ENCODE measurements at regions not wholly inside any gene's neighbourhood (a gene's known extent, or its start where the extent isn't known, plus 50 kb on each side); places are given as distances from the start of the nearest gene placed in this dataset.

DNA sequence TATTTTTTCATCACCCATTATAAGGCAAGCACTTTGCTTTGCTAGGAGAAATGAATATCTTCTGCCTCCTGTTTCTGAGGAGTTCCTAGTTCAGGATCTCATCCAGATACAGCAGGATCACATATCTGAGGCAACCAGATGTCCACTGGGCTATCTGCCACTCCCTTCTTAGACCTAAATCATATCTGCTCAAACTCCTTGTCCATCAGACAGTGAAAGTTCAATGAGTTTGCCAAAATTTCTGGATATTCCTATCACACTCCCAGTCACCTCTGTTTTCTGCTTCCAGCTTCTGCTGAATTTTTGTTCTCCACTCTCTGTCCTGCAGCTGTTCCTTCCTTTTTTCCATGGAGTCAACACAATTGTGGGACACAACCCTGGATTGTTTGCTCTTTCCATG, 54.2 kb upstream of the BASP1 start:
- TF ChIP-seq, protein P1, sequence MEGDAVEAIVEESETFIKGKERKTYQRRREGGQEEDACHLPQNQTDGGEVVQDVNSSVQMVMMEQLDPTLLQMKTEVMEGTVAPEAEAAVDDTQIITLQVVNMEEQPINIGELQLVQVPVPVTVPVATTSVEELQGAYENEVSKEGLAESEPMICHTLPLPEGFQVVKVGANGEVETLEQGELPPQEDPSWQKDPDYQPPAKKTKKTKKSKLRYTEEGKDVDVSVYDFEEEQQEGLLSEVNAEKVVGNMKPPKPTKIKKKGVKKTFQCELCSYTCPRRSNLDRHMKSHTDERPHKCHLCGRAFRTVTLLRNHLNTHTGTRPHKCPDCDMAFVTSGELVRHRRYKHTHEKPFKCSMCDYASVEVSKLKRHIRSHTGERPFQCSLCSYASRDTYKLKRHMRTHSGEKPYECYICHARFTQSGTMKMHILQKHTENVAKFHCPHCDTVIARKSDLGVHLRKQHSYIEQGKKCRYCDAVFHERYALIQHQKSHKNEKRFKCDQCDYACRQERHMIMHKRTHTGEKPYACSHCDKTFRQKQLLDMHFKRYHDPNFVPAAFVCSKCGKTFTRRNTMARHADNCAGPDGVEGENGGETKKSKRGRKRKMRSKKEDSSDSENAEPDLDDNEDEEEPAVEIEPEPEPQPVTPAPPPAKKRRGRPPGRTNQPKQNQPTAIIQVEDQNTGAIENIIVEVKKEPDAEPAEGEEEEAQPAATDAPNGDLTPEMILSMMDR (conservative IDR thresholded peaks at IDR 0.05; ENCODE audit: low read depth, low read length): no peak
- Histone ChIP-seq H3K9ac (no peak overlapping the region), H3K4me3 (IDR thresholded peaks at IDR 0.05; ENCODE audit: insufficient read depth, low read depth, low read length) (no peak overlapping the region), H3K27ac (no peak overlapping the region), H2AFZ (ENCODE audit: low read depth) (no peak overlapping the region), H3K4me2 (no peak overlapping the region), H3K79me2 (ENCODE audit: insufficient read depth, low read depth) (no peaks in the 10 kb centered on the region), H3K27me3 (ENCODE audit: insufficient read depth, low read depth) (no peaks in the 10 kb centered on the region), H4K20me1 (ENCODE audit: insufficient read depth) (no peaks in the 10 kb centered on the region), H3K36me3 (ENCODE audit: insufficient read depth) (no peaks in the 10 kb centered on the region), H3K4me1 (ENCODE audit: low read depth, poor library complexity, severe bottlenecking) (no peaks in the 10 kb centered on the region)

DNA sequence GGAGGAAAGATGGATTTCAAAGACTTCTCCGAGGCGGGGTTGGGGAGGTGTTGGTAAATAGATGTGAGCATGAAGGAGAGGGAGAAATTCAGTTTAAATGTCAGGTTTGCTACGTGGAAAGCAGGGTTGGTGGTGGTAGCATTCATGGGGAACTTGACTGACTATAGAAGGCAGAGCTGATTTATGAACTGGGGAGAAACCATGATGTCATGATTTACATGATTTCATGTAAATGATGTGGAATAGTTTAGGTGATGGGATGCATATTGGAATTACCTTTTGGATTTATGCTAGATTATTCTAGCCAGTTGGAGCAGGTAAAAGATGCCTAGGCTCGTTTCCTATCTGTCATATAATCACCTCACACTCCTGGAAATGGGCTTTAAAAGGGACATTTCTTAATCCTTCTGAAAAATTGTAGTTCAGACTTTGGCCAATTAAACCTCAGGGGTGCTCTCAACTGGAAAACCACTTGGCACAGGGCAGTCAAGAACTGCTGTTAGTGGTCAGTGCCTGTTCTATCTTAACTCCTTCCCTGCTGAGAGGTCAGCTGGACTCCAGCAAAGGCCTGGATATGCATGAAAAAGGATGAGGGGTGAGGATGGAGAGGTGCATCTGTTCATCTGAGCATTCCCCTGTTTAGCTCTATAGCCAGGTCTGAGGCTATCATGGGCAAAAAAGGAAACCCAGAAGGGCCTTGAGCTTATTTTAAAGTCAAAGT, 50.1 kb upstream of the BASP1 start:
- Histone ChIP-seq H3K27me3 (ENCODE audit: insufficient read depth, low read depth) (no peaks in the 10 kb centered on the region), H3K4me3 (IDR thresholded peaks at IDR 0.05; ENCODE audit: insufficient read depth, low read depth, low read length) (no peak overlapping the region), H3K27ac (no peak overlapping the region), H3K4me1 (ENCODE audit: low read depth, poor library complexity, severe bottlenecking) (no peaks in the 10 kb centered on the region), H3K4me2 (no peak overlapping the region), H3K79me2 (ENCODE audit: insufficient read depth, low read depth) (no peaks in the 10 kb centered on the region), H4K20me1 (ENCODE audit: insufficient read depth) (no peaks in the 10 kb centered on the region), H3K9ac (no peak overlapping the region), H3K36me3 (ENCODE audit: insufficient read depth) (no peaks in the 10 kb centered on the region), H2AFZ (ENCODE audit: low read depth) (no peak overlapping the region)
- TF ChIP-seq, protein P1 (conservative IDR thresholded peaks at IDR 0.05; ENCODE audit: low read depth, low read length): no peak
